HepG2 (cell line): ENCODE measurements at regions not wholly inside any gene's neighbourhood (a gene's known extent, or its start where the extent isn't known, plus 50 kb on each side); places are given as distances from the start of the nearest gene placed in this dataset.

Experiments
- ASH2L ChIP-seq: fragments of 300-600, 200-600 bp; sonication (generic); IDR thresholded peaks from 2 replicates; pipeline ENCODE4 v1.7.0; 2017; ENCODE audit warnings: low read depth, mild to moderate bottlenecking, moderate library complexity, mixed read lengths, low read length; ENCODE audit not compliant: insufficient read length
- ATF1 ChIP-seq: IDR thresholded peaks from 2 replicates; pipeline ENCODE4 v1.6.1; 2016; ENCODE audit warnings: mild to moderate bottlenecking, control low read depth
- BRCA1 ChIP-seq: sonication (generic); formaldehyde crosslinking; IDR thresholded peaks from 2 replicates; pipeline ENCODE4 v1.4.0; 2020; ENCODE audit warnings: missing genetic modification reagents
- CCDC6 ChIP-seq: sonication (generic); formaldehyde crosslinking; IDR thresholded peaks from 2 replicates; pipeline ENCODE4 v1.8.1; 2022; ENCODE audit warnings: mild to moderate bottlenecking, missing genetic modification reagents, moderate library complexity
- CHD4 ChIP-seq: fragments of 200-600 bp; sonication (generic); IDR thresholded peaks from 2 replicates; pipeline ENCODE4 v1.7.0; 2017; ENCODE audit warnings: mild to moderate bottlenecking, low read length, borderline replicate concordance
- FOXJ3 ChIP-seq: sonication (generic); formaldehyde crosslinking; IDR thresholded peaks from 2 replicates; pipeline ENCODE4 v1.4.0; 2020; ENCODE audit warnings: missing genetic modification reagents, mild to moderate bottlenecking, borderline replicate concordance
- GATAD2A ChIP-seq: IDR thresholded peaks from 2 replicates; pipeline ENCODE4 v1.6.1; 2016
- GPBP1L1 ChIP-seq: sonication (generic); formaldehyde crosslinking; IDR thresholded peaks from 2 replicates; pipeline ENCODE4 v1.5.0; 2020; ENCODE audit warnings: mild to moderate bottlenecking, missing genetic modification reagents
- HNF4A ChIP-seq: sonication (generic); formaldehyde crosslinking; IDR thresholded peaks from 2 replicates; pipeline ENCODE4 v1.4.0; 2020; ENCODE audit warnings: missing genetic modification reagents
- LCORL ChIP-seq, 2 experiments: fragments of 450-650 bp in 1 of 2; sonication (generic) in 1 of 2; formaldehyde crosslinking in 1 of 2; IDR thresholded peaks; 2 replicates each; pipeline versions ENCODE4 v1.5.0 to v1.6.1; 2017 to 2020; ENCODE audit warnings: antibody characterized with exemption in 1 of 2, missing genetic modification reagents in 1 of 2
- MIXL1 ChIP-seq: IDR thresholded peaks from 2 replicates; pipeline ENCODE4 v1.6.1; 2016
- NCOR1 ChIP-seq: fragments of 200-600 bp; sonication (generic); IDR thresholded peaks from 2 replicates; pipeline ENCODE4 v1.7.0; 2017; ENCODE audit warnings: antibody characterized with exemption, low read length, borderline replicate concordance
- PLSCR1 ChIP-seq: sonication (generic); formaldehyde crosslinking; IDR thresholded peaks from 2 replicates; pipeline ENCODE4 v1.5.0; 2020; ENCODE audit warnings: missing genetic modification reagents, mild to moderate bottlenecking, borderline replicate concordance
- PPARG ChIP-seq: conservative IDR thresholded peaks from 2 replicates; pipeline ENCODE4 v1.6.1; 2016; ENCODE audit warnings: missing biosample characterization, missing genetic modification reagents
- SMARCC2 ChIP-seq: fragments of 450-650 bp; IDR thresholded peaks from 2 replicates; pipeline ENCODE4 v1.6.1; 2017; ENCODE audit warnings: antibody characterized with exemption, mild to moderate bottlenecking
- THRA ChIP-seq: sonication (generic); formaldehyde crosslinking; IDR thresholded peaks from 2 replicates; pipeline ENCODE4 v1.4.0; 2020; ENCODE audit warnings: missing genetic modification reagents, borderline replicate concordance
- ZMYM4 ChIP-seq: sonication (generic); formaldehyde crosslinking; IDR thresholded peaks from 2 replicates; pipeline ENCODE4 v1.8.1; 2023; ENCODE audit warnings: mild to moderate bottlenecking, missing genetic modification reagents
- ZNF530 ChIP-seq: sonication (generic); formaldehyde crosslinking; IDR thresholded peaks from 2 replicates; pipeline ENCODE4 v1.5.0; 2020; ENCODE audit warnings: low read depth, mild to moderate bottlenecking, missing genetic modification reagents

GRCh38 chr6:63410435-63411426, 90.9 kb upstream of the LGSN start (continued):
- TF ChIP-seq PLSCR1 (CRISPR knock-in tag) (no peak), NCOR1 (peak; percentile 64; the same call in 1 of the 2 replicates), THRA (peak; percentile 21; the same call in 1 of the 2 replicates), ZNF530 (CRISPR knock-in tag) (no peak), ATF1 (CRISPR knock-in tag) (peak; percentile 7; the same call in 1 of the 2 replicates), ZMYM4 (CRISPR knock-in tag) (peak; percentile 42; the same call in 1 of the 2 replicates), BRCA1 (peak; percentile 87), FOXJ3 (no peak; the same call in 1 of the 2 replicates), CHD4 (0 out of 2 replicates have a peak, but pooled peaks have one; percentile 57), GPBP1L1 (CRISPR knock-in tag) (no peak), GATAD2A (CRISPR knock-in tag) (peak; percentile 45; the same call in 1 of the 2 replicates), MIXL1 (CRISPR knock-in tag) (peak; percentile 4; the same call in 1 of the 2 replicates), SMARCC2 (no peak), PPARG (no peak), ASH2L (peak; percentile 71), CCDC6 (CRISPR knock-in tag) (no peak), HNF4A (peak; percentile 86), LCORL (IDR thresholded peaks at IDR 0.05) (peak; percentile 26; the same call in 1 of the 2 replicates), LCORL (CRISPR knock-in tag; IDR thresholded peaks at IDR 0.05) (peak; percentile 75)
